ENCODE measurements at regions not wholly inside any gene's neighbourhood (a gene's known extent, or its start where the extent isn't known, plus 50 kb on each side); places are given as distances from the start of the nearest gene placed in this dataset.

DNA sequence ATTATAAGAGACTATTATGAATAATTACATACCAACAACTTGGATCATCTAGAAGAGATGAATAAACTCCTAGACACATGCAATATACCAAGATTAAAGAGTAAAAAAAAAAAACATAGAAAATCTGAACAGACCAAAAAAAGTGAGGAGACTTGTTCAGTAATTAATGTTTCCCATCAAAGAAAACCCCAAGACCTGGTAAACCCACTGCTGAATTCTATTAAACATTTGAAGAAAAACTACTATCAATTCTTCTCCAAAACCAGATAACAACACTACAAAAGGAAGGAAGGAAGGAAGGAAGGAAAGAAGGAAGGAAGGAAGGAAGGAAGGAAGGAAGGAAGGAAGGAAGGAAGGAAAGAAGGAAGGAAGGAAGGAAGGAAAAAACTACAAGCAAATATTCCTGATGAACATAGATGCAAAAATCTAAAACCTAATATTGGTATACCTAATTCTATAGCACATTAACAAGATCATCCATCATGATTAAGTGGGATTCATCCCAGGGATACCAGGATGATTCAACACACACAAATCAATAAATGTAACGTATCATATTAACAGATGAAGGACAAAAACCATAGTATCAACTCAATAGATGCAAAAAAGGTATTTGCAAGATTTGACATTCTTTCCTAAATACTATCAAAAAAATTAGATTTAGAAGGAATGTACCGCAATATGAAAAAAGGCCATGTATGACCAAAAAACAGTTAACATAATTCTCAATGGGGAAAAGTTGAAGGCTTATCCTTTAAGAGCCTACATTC, 445.5 kb downstream of the KCNH5 start:
- H3K4me2 ChIP-seq (ENCODE audit: insufficient read depth, low read length), result no peak overlapping the region
- DNase-seq (no peak), ATAC-seq (ENCODE audit: insufficient read depth, low read depth) (no peak)
- no peaks in the 10 kb centered on the region for H3K27me3 ChIP-seq (ENCODE audit: insufficient read depth, low read length, poor library complexity)
- H3K79me2 ChIP-seq (ENCODE audit: insufficient read depth, low read length), result no peaks in the 10 kb centered on the region
- no peaks in the 10 kb centered on the region for H4K20me1 ChIP-seq (ENCODE audit: insufficient read depth, low read length)
- H3K9me3 ChIP-seq (ENCODE audit: insufficient read depth, low read length, severe bottlenecking), result peaks cover 3% of the 10 kb centered on the region
- H3K9ac ChIP-seq (ENCODE audit: low read depth, low read length), result no peak overlapping the region
- H3K4me1 ChIP-seq (ENCODE audit: insufficient read depth, low read length), result no peaks in the 10 kb centered on the region
- no peak overlapping the region for H3K4me3 ChIP-seq (ENCODE audit: low read depth in 1 of 2, low read length in 2 of 2)
- H2AFZ ChIP-seq (ENCODE audit: low read depth, low read length), result no peak overlapping the region
- H3K36me3 ChIP-seq (ENCODE audit: insufficient read depth, low read length), result no peaks in the 10 kb centered on the region
- TF ChIP-seq, protein P1, sequence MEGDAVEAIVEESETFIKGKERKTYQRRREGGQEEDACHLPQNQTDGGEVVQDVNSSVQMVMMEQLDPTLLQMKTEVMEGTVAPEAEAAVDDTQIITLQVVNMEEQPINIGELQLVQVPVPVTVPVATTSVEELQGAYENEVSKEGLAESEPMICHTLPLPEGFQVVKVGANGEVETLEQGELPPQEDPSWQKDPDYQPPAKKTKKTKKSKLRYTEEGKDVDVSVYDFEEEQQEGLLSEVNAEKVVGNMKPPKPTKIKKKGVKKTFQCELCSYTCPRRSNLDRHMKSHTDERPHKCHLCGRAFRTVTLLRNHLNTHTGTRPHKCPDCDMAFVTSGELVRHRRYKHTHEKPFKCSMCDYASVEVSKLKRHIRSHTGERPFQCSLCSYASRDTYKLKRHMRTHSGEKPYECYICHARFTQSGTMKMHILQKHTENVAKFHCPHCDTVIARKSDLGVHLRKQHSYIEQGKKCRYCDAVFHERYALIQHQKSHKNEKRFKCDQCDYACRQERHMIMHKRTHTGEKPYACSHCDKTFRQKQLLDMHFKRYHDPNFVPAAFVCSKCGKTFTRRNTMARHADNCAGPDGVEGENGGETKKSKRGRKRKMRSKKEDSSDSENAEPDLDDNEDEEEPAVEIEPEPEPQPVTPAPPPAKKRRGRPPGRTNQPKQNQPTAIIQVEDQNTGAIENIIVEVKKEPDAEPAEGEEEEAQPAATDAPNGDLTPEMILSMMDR (IDR thresholded peaks at IDR 0.05; ENCODE audit: borderline replicate concordance, extremely low read depth, low read length, poor library complexity, severe bottlenecking), result no peak
- no peak for TF ChIP-seq EZH2 (IDR thresholded peaks at IDR 0.05; ENCODE audit: borderline replicate concordance, low read depth, low read length, severe bottlenecking)
- no peak overlapping the region for H3K27ac ChIP-seq (ENCODE audit: low read length)

DNA sequence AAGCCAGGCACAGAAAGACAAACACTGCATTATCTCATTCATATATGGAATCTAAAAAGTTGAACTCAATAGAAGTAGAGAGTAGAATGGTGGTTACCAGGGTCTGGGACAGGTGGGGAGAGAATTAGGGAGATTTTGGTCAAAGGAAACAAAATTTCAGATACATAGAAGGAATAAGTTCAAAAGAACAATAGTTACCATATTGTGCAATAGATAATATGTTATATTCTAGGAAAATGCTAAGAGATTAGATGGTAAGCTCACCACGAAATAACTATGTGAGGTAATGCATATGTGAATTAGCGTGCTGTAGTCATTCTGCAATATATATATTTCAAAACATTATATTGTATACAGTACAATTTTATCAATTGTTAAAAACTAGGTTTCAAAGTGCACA, 442.5 kb downstream of the KCNH5 start:
- H3K9ac ChIP-seq (ENCODE audit: low read depth, low read length), result no peak overlapping the region

DNA sequence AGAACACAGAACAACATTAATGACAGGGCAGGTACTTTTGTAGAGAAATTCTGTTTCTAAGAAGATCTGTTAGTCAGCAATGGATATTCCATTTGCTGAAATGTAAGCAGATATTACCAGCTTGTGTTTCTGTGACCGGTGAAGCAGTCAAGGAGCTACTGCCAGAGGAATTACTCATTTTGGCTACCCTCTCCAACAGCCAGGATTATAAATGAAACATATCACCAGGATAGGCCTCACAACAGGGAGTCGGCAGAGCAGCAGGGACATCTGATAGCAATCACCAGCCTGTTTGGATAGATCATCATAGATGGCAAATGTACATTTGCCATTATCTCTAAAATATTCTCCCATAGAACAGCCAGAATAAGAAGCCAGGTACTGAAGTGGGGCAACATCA, 440.7 kb downstream of the KCNH5 start:
- TF ChIP-seq EZH2 (IDR thresholded peaks at IDR 0.05; ENCODE audit: borderline replicate concordance, low read depth, low read length, severe bottlenecking), result no peak
- TF ChIP-seq, protein P1 (IDR thresholded peaks at IDR 0.05; ENCODE audit: borderline replicate concordance, extremely low read depth, low read length, poor library complexity, severe bottlenecking), result no peak
- ATAC-seq (ENCODE audit: insufficient read depth, low read depth), result no peak
- no peaks in the 10 kb centered on the region for H3K27me3 ChIP-seq (ENCODE audit: insufficient read depth, low read length, poor library complexity)

More for the DNA sequence above, 442.5 kb downstream of the KCNH5 start:
- no peak overlapping the region for H3K27ac ChIP-seq (ENCODE audit: low read length)
- no peak overlapping the region for H3K4me2 ChIP-seq (ENCODE audit: insufficient read depth, low read length)
- TF ChIP-seq EZH2 (IDR thresholded peaks at IDR 0.05; ENCODE audit: borderline replicate concordance, low read depth, low read length, severe bottlenecking), result no peak
- TF ChIP-seq, protein P1 (IDR thresholded peaks at IDR 0.05; ENCODE audit: borderline replicate concordance, extremely low read depth, low read length, poor library complexity, severe bottlenecking), result no peak
- no peaks in the 10 kb centered on the region for H3K4me1 ChIP-seq (ENCODE audit: insufficient read depth, low read length)
- H2AFZ ChIP-seq (ENCODE audit: low read depth, low read length), result no peak overlapping the region
- no peaks in the 10 kb centered on the region for H3K27me3 ChIP-seq (ENCODE audit: insufficient read depth, low read length, poor library complexity)
- H4K20me1 ChIP-seq (ENCODE audit: insufficient read depth, low read length), result no peaks in the 10 kb centered on the region
- ATAC-seq (ENCODE audit: insufficient read depth, low read depth), result no peak
- H3K4me3 ChIP-seq (ENCODE audit: low read depth in 1 of 2, low read length in 2 of 2), result no peak overlapping the region
- no peaks in the 10 kb centered on the region for H3K79me2 ChIP-seq (ENCODE audit: insufficient read depth, low read length)
- H3K9me3 ChIP-seq (ENCODE audit: insufficient read depth, low read length, severe bottlenecking), result no peaks in the 10 kb centered on the region
- no peaks in the 10 kb centered on the region for H3K36me3 ChIP-seq (ENCODE audit: insufficient read depth, low read length)
- no peak for DNase-seq

More for the DNA sequence above, 440.7 kb downstream of the KCNH5 start:
- Histone ChIP-seq H3K4me2 (ENCODE audit: insufficient read depth, low read length) (no peak overlapping the region), H3K9ac (ENCODE audit: low read depth, low read length) (no peak overlapping the region), H3K27ac (ENCODE audit: low read length) (no peak overlapping the region), H3K9me3 (ENCODE audit: insufficient read depth, low read length, severe bottlenecking) (no peaks in the 10 kb centered on the region), H4K20me1 (ENCODE audit: insufficient read depth, low read length) (no peaks in the 10 kb centered on the region), H3K36me3 (ENCODE audit: insufficient read depth, low read length) (no peaks in the 10 kb centered on the region), H3K4me3 (ENCODE audit: low read depth in 1 of 2, low read length in 2 of 2) (no peak overlapping the region), H3K79me2 (ENCODE audit: insufficient read depth, low read length) (no peaks in the 10 kb centered on the region), H3K4me1 (ENCODE audit: insufficient read depth, low read length) (no peaks in the 10 kb centered on the region), H2AFZ (ENCODE audit: low read depth, low read length) (no peak overlapping the region)
- DNase-seq, result no peak
